GM18951 (cell line): ENCODE measurements at regions not wholly inside any gene's neighbourhood (a gene's known extent, or its start where the extent isn't known, plus 50 kb on each side); places are given as distances from the start of the nearest gene placed in this dataset.

ENCODE experiments used
- POLR2A ChIP-seq: IDR thresholded peaks from 4 replicates; pipeline ENCODE4 v1.6.1; 2011; ENCODE audit warnings: mild to moderate bottlenecking; ENCODE audit not compliant: insufficient read length, insufficient read depth; ENCODE audit errors: extremely low read depth
- in situ Hi-C: fragments of 300-500 bp; cut with MboI; formaldehyde crosslinking; loops from one replicate; pipeline ENCODE4 v1.12.0; 2022; ENCODE audit warnings: low sequenced_read_pairs, mixed read lengths, inconsistent platforms; ENCODE audit not compliant: unreplicated experiment

DNA sequence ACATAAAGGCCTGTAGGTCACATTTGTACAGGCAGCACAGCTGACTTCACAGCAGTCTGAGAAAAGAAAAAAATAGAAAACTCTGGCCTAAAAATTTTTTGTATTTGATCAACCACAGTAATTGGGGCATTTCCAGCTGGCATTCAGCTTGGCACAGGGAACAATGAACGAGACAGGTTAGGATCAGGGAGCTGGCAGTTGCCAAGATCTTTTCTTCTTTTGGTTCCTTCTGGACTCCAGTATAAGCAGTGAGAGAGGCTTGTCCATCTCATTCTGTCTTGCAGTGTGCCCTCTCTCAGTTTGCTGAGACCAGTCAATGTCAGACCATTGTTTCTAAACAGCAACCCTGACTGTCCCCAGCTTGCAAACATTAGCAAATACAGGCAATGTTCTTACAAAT lies 601.1 kb downstream of the TLR4 start:
- in situ Hi-C loops: loop anchor here (25.0 kb wide), 1 partner anchor 982 kb away; no protein-coding TSS in a partner anchor
- TF ChIP-seq POLR2A: no peak

DNA sequence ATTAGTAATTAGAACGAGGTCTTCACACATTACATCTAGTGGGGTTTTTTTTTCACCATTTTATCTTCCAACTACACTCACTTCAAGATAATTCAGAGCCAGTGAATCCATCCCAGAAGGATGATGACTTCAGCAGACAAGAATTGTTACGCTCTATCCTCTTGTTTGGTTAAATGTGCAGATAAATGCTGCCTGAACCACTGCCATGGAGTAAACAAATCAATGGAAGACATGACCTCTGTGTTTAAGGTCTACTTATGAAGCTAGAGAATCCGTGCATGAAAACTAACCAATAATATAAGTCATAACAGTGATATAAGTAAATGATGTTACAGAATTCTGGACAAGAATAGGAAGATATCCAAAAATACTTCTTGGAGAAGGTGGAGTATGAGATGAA lies 602.6 kb downstream of the TLR4 start:
- no peak for TF ChIP-seq POLR2A
- in situ Hi-C loops: loop anchor here (25.0 kb wide), 1 partner anchor 980 kb away; no protein-coding TSS in a partner anchor

DNA sequence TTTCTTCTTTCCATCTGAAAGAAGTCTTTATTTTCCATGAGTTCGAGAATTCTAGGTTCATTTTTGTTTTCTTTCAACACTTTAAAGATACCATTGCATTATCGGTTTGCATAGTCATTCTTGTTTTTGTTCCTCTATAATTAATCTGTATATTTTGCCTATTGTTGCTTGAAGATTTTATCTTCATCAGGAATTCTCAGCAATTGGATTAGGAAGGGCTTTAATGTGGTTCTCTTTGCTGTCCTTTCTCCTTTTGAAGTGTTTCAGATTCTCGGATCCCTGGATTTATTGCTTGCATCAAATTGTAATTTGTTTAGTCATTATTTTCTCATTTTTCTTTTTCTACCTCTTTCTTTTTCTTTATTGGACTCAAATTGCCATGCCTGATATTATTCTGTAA lies 609.8 kb downstream of the TLR4 start:
- TF ChIP-seq POLR2A: no peak
- in situ Hi-C loops: loop anchor here (25.0 kb wide), 1 partner anchor 973 kb away; no protein-coding TSS in a partner anchor

DNA sequence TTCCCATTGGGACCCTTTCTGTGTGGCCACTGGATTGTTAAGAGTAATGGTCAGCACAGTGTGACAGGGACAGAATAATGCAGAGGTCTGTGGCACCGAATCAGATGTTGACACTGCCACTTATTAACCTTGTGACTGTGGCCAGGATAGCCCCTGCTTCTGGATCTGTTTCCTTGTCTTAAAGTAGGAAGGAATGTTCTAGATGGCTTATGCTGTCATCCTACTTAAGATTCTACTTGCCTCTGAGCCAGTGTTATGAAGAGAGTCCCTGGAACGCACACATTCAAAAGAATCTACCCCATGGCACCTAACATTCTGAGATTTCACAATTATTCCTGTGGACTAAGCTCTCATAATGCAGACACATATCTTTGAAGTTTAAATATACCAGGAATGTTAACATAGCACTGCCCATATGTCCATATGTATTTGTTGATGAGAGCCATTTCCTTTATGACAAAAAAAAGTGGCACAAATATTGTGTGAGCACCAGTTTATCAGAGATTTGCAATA lies 612.7 kb downstream of the TLR4 start:
- no peak for TF ChIP-seq POLR2A
- in situ Hi-C loops: loop anchor here (25.0 kb wide), 1 partner anchor 970 kb away; no protein-coding TSS in a partner anchor

DNA sequence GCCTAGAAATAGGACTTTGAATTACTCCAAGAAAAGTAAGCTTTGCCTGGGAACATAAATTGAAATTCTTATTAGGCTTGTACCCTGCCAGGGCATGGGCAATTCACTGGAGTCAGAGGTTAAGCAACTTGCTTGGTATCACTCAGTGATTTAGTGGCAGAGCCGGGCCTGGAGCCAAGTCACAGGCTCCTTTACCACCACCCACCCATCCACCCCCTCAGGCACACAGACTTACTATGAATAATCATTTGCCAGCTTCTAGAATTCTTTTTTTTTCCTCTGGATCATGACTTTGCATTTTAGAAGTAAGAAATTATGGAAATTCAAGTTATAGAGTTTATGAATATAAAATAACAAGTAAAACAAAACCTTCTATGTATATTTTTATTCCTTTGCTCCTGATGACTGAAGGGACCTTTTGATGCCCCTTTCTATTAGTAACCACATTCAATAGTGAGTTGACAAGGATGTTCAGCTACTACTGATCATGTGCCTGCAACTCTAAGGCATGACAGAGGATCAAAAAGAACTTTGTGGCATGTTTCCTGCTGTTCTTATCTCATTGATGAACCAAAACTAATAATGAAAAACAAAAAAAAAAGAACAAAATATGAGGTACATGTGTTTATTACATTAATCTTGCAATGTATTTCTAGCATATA lies 614.7 kb downstream of the TLR4 start:
- in situ Hi-C loops: loop anchor here (25.0 kb wide), 1 partner anchor 968 kb away; no protein-coding TSS in a partner anchor
- TF ChIP-seq POLR2A: no peak

DNA sequence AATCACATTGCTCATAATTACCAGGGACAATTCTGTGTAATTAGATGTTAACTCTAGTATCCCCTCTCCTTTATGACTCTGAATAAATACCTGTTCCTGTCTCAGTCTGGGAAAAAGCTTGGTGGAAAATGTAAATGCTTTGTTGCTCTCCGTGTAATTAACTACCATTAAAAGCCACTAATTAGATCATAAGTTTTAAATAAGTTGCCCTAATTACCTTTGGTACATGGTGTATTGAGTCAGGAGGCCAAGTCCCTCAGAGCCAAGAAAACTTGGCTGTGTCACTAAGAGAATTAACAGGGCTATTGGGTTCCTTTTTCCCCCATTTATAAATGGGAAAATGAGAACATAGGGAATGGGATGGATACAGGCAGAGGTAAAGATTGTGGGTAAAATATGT lies 617.6 kb downstream of the TLR4 start:
- TF ChIP-seq POLR2A: no peak
- in situ Hi-C loops: loop anchor here (25.0 kb wide), 1 partner anchor 966 kb away; no protein-coding TSS in a partner anchor

DNA sequence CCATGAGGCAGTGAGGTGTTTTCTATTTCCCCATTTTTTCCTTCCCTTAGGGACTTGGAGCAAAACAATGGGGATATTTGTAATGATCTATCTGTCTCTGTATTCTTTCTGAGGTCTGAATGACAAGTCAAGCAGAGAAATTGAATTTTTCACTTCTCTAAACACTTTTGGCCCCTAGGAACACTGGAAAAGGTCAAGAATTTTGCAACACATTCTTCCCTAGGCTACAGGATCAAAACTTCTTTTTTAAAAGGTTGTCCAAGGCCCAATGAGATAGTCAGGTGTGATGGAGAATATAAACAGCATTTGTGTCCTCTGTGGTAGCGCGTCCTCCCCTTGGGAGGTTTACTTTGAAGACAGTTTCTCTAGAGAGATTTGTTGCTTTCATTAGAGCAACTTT lies 620.5 kb downstream of the TLR4 start:
- in situ Hi-C loops: loop anchor here (25.0 kb wide), 1 partner anchor 963 kb away; no protein-coding TSS in a partner anchor
- TF ChIP-seq POLR2A: no peak

DNA sequence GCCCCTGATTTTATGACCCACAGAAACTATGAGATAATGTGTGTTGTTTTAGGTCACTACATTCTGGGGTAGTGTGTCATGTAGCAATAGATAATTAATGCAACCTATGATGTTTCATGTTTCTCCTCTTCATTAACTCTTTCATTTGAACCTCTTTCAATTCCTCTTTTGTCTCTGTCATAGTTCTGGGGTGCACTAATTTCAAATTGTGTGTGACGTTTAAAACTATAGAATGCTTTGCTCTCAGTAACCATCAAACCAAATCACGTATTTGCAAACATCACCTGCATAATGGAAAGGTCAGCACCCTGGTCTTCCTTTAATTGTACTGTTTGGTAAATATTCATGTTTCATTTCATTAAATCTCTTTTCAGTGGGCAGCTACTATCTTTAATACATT lies 621.6 kb downstream of the TLR4 start:
- no peak for TF ChIP-seq POLR2A
- in situ Hi-C loops: no loop called here

DNA sequence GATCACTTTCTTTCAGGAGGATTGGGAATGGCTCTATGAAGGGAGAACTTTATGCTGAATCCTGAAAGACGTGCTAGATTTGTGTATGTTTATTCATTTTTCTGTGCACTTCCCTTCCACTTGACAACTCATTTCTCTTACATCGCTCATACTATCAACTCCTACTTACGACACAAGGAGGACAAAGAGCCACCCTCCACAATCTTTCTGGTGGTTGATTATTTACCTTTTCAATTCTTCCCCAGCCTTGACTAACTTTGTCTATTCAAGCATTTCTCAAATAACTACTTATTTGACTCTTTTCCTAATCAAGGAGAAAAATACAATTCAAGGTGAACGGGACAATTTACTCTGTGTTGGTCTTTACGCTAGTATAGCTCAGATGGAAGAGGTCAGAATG lies 622.1 kb downstream of the TLR4 start:
- in situ Hi-C loops: no loop called here
- TF ChIP-seq POLR2A: no peak

DNA sequence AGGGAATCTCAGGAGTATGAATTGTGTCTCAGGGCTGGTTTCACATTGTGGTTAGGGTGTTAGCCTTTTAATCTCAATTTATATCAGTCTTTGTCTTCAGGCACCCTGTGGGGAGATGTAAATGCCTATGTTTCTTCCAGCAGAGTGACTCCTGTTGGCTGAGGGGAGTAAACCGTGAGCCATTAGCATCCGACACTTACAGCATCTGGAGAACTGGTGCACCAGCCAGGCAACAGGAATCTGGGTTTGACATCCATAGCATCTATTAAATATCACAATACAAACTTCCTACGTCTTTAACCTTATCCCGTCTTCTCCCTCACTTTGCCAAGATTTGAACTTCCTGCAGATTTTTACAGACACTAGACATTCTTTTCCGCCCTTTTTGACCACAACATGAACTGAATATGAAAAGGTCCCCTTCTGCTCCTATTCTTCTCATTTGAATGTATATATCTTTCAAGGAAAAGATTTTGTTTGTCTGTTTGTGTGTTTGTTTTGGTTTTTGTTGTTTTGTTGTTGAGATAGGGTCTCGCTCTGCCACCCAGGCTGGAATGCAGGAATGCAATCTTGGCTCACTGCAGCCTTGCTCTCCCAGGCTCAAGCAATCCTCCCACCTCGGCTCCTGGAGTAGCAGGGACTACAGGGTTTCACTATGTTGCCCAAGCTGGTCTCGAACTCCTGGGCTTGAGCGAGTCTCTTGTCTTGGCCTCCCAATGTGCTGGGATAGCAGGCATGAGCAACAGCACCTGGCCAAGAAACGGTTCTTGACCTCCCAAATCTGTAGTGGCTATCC lies 626.2 kb downstream of the TLR4 start:
- TF ChIP-seq POLR2A: no peak

DNA sequence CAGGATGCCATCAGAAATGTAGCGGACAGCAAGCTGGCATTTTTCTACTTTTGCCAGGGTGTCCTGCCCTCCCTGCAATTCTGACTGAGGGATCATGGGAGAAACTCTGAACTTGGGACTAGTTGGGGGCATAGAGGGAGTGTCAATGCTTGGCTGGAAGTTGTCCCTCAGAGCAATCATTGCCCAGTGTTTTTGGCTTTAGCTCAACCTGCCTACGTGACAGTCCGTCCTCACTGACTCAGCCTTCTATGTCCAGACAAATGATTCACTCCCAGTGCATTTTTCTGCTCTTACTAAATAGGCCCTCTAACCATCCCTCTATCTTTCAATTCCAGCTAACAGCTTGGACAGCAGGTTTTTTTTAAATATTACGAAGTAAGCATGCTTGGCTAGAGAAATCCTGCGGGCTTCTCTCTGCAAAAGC lies 627.4 kb downstream of the TLR4 start:
- in situ Hi-C loops: no loop called here
- no peak for TF ChIP-seq POLR2A

More for the DNA sequence above, 626.2 kb downstream of the TLR4 start:
- in situ Hi-C loops: no loop called here

DNA sequence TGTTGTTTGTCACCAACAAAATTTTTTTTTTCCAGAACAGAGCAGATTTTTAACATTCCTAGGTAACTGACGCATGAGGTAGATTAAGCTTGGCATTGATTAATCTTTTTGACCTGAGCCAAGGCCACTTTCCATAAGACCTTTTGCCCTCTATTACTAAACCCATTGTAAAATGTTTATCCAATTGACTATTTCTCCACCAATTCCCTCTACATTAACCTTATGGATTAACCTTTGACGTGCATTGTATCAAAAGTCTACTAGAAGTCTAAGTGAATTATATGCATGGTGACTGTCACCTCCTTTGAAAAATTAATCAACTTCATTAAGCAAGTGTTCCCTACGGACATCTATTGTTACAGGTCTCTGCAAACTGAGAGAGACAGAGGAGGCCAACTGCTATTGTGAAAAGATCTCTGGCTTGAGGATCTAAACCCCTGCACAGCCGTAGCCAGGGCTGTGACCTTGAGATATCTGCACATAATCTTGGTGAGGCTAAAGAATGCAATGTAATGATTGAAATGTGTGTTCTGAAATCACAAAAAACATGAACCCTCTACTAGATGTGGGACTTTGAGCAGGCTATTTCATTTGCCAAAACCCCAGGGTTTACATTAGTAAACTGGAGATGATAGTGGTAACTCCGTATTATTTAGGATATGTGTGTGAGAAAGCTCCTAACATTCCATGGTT lies 632.2 kb downstream of the TLR4 start:
- in situ Hi-C loops: no loop called here

DNA sequence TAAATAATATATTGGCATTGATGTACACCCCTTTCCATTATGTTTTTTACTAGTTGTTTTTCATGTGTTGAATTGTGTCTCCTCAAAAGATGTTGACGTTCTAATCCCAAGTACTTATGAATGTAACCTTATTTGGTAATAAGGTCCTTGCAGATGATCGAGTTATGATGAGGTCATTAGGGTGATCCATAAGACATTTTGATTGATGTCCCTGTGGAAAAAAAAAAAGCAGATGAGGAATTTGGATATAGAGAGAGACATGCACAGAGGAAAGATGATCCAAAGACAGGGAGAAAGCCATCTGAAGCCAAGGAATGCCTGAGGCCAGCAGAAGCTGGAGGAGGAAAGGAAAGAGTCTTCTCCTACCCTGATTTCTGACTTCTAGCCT lies 632.7 kb downstream of the TLR4 start:
- no peak for TF ChIP-seq POLR2A
- in situ Hi-C loops: no loop called here

More for the DNA sequence above, 632.2 kb downstream of the TLR4 start:
- TF ChIP-seq POLR2A: no peak
